HCT116 (cell line): ENCODE measurements at regions not wholly inside any gene's neighbourhood (a gene's known extent, or its start where the extent isn't known, plus 50 kb on each side); places are given as distances from the start of the nearest gene placed in this dataset.

Experiments used
- ATAC-seq: fragments of 200-7000 bp; cut with Tn5 transposase; 2 replicates; pipeline ENCODE4 v1.9.1; 2020; ENCODE audit warnings: mild to moderate bottlenecking, moderate library complexity
- BruUV-seq: library from RNA; stranded (reverse); fragments of 400-500 nt; replicated peaks from 2 replicates; lab custom pipeline; 2021; lab: Mats Ljungman, UMichigan
- CTCF ChIA-PET: fragments of 300-600 bp; sonication (Branson Sonifier 250); formaldehyde crosslinking; loops from one replicate; lab custom pipeline; 2021; ENCODE audit warnings: antibody characterized with exemption; lab: Charles Lee
- POLR2A ChIA-PET: fragments of 300-600, 350-600 bp; sonication (Branson Sonifier 250); formaldehyde crosslinking; loops from one replicate; lab custom pipeline; 2021; ENCODE audit warnings: antibody characterized with exemption; lab: Charles Lee
- RAD21 ChIA-PET, 2 experiments: fragments of 300-600 bp; sonication (Branson Sonifier 250); formaldehyde crosslinking; loops; one replicate each; lab custom pipeline; 2023; ENCODE audit warnings: low total read pairs in 2 of 2; ENCODE audit not compliant: uncharacterized antibody in 2 of 2, unreplicated experiment in 2 of 2, low non-redundant PET in 1 of 2; lab: Charles Lee
- DNase-seq: peaks from one replicate; pipeline ENCODE4 v3.0.0-alpha.2; 2010; ENCODE audit warnings: low read depth, low spot score
- H2AFZ ChIP-seq: fragments of 200-600 bp; shearing (Covaris generic), sonication (generic); 2 replicates; pipeline ENCODE4 v1.6.1; 2017; ENCODE audit warnings: low read depth, mixed run types, mixed read lengths, antibody characterized with exemption, low read length; ENCODE audit not compliant: poor library complexity, severe bottlenecking
- H3K27ac ChIP-seq: 2 replicates; pipeline ENCODE4 v1.5.1; 2012; ENCODE audit warnings: low read depth, low read length
- H3K27me3 ChIP-seq: fragments of 200-600 bp; sonication (generic); 2 replicates; pipeline ENCODE4 v1.6.1; 2016; ENCODE audit warnings: mixed run types, low read length, mixed read lengths; ENCODE audit not compliant: insufficient read depth
- H3K36me3 ChIP-seq, 2 experiments: fragments of 200-500 bp in 1 of 2; fragments of 200-600 bp in 1 of 2; sonication (Bioruptor generic) in 1 of 2; sonication (generic) in 1 of 2; 2 replicates each; pipeline versions ENCODE4 v1.5.1 to v1.6.1; 2014 to 2016; ENCODE audit warnings: low read length in 2 of 2, inconsistent platforms in 1 of 2, mixed read lengths in 1 of 2, mixed run types in 1 of 2; ENCODE audit not compliant: insufficient read depth in 2 of 2, control insufficient read depth in 1 of 2
- H3K4me1 ChIP-seq, 2 experiments: fragments of 200-600 bp in 1 of 2; sonication (generic) in 1 of 2; 2 replicates each; pipeline versions ENCODE4 v1.5.1 to v1.6.1; 2012 to 2017; ENCODE audit warnings: low read length in 2 of 2, inconsistent platforms in 1 of 2, mild to moderate bottlenecking in 1 of 2, mixed read lengths in 1 of 2, mixed run types in 1 of 2, moderate library complexity in 1 of 2; ENCODE audit not compliant: insufficient read depth in 2 of 2, control insufficient read depth in 1 of 2
- H3K4me2 ChIP-seq: fragments of 200-600 bp; sonication (generic); 2 replicates; pipeline ENCODE4 v1.6.1; 2017; ENCODE audit warnings: mixed run types, low read length, mixed read lengths
- H3K4me3 ChIP-seq, 2 experiments: fragments of 200-600 bp in 1 of 2; sonication (generic) in 1 of 2; replicated peaks in 1 of 2; 2 replicates each; pipeline ENCODE4 v1.5.1; 2011 to 2016; ENCODE audit warnings: low read length in 2 of 2, control low read depth in 1 of 2, low read depth in 1 of 2, mild to moderate bottlenecking in 1 of 2, mixed read lengths in 1 of 2, mixed run types in 1 of 2
- H3K79me2 ChIP-seq: fragments of 200-600 bp; sonication (generic); 2 replicates; pipeline ENCODE4 v1.6.1; 2017; ENCODE audit warnings: mild to moderate bottlenecking, mixed run types, low read length, moderate library complexity, mixed read lengths; ENCODE audit not compliant: insufficient read depth
- H3K9ac ChIP-seq: fragments of 200-600 bp; sonication (generic); 2 replicates; pipeline ENCODE4 v1.6.1; 2016; ENCODE audit warnings: low read length, mixed read lengths
- H3K9me2 ChIP-seq: fragments of 200-600 bp; sonication (generic), shearing (Covaris generic); 2 replicates; pipeline ENCODE4 v1.6.1; 2017; ENCODE audit warnings: mixed run types, mild to moderate bottlenecking, moderate library complexity; ENCODE audit not compliant: insufficient read depth
- H3K9me3 ChIP-seq, 2 experiments: fragments of 200-500 bp in 1 of 2; fragments of 200-600 bp in 1 of 2; sonication (Bioruptor generic) in 1 of 2; sonication (generic) in 1 of 2; 2 replicates each; pipeline ENCODE4 v1.6.1; 2014 to 2017; ENCODE audit warnings: low read length in 2 of 2, mixed read lengths in 2 of 2, inconsistent platforms in 1 of 2, low read depth in 1 of 2, mild to moderate bottlenecking in 1 of 2, mixed run types in 1 of 2, moderate library complexity in 1 of 2; ENCODE audit not compliant: control insufficient read depth in 1 of 2, insufficient read depth in 1 of 2
- H4K20me1 ChIP-seq: fragments of 200-600 bp; sonication (generic), shearing (Covaris generic); 2 replicates; pipeline ENCODE4 v1.6.1; 2017; ENCODE audit warnings: mixed run types, mild to moderate bottlenecking, moderate library complexity; ENCODE audit not compliant: insufficient read depth
- CEBPB ChIP-seq: IDR thresholded peaks from 2 replicates; pipeline ENCODE4 v1.6.1; 2012; ENCODE audit warnings: low read depth
- ELF1 ChIP-seq: IDR thresholded peaks from 2 replicates; pipeline ENCODE4 v1.6.1; 2012; ENCODE audit warnings: low read depth, borderline replicate concordance
- EZH2 ChIP-seq: fragments of 200-600 bp; sonication (generic); IDR thresholded peaks from 2 replicates; pipeline ENCODE4 v1.6.1; 2017; ENCODE audit warnings: antibody characterized with exemption, mixed run types
- EZH2phosphoT487 ChIP-seq: fragments of 200-600 bp; IDR thresholded peaks from 2 replicates; pipeline ENCODE4 v1.6.1; 2018; ENCODE audit warnings: antibody characterized with exemption, borderline replicate concordance
- POLR2AphosphoS5 ChIP-seq: IDR thresholded peaks from 2 replicates; pipeline ENCODE4 v1.6.1; 2011; ENCODE audit warnings: mild to moderate bottlenecking, low read depth, low read length, moderate library complexity
- SP1 ChIP-seq: IDR thresholded peaks from 2 replicates; pipeline ENCODE4 v1.6.1; 2012; ENCODE audit warnings: low read depth
- SRF ChIP-seq: IDR thresholded peaks from 2 replicates; pipeline ENCODE4 v1.6.1; 2012; ENCODE audit warnings: low read depth
- TCF7L2 ChIP-seq: IDR thresholded peaks from 2 replicates; pipeline ENCODE4 v1.7.0; 2011; ENCODE audit warnings: borderline replicate concordance, inconsistent platforms; ENCODE audit not compliant: insufficient read depth, insufficient read length; ENCODE audit errors: extremely low read depth
- YY1 ChIP-seq: IDR thresholded peaks from 2 replicates; pipeline ENCODE4 v1.6.1; 2011; ENCODE audit warnings: low read length, low read depth, moderate library complexity, mild to moderate bottlenecking; ENCODE audit not compliant: insufficient replicate concordance; ENCODE audit errors: extremely low read depth
- ZFX ChIP-seq: fragments of 450-650 bp; IDR thresholded peaks from 2 replicates; pipeline ENCODE4 v1.6.1; 2017
- ZNF274 ChIP-seq: fragments of 200-500 bp; sonication (Bioruptor generic); IDR thresholded peaks from 2 replicates; pipeline ENCODE4 v1.6.1; 2014; ENCODE audit warnings: mild to moderate bottlenecking, low read depth, low read length, inconsistent platforms
- intact Hi-C: fragments of 100-400 bp; cut with micrococcal nuclease; formaldehyde crosslinking; loops from 2 replicates; pipeline ENCODE4 v1.10.0; 2022
- TF ChIP-seq, protein P1 (sequence below): IDR thresholded peaks from 2 replicates; pipeline ENCODE4 v1.6.1; 2012
- TF ChIP-seq, protein P2 (sequence below): IDR thresholded peaks from 2 replicates; pipeline ENCODE4 v1.6.1; 2012; ENCODE audit warnings: low read depth
- TF ChIP-seq, protein P3 (sequence below), 3 experiments: fragments of 200-600 bp in 1 of 3; sonication (generic) in 1 of 3; IDR thresholded peaks in 2 of 3; conservative IDR thresholded peaks in 1 of 3; 2 replicates each; pipeline ENCODE4 v1.5.1; 2012 to 2017; ENCODE audit warnings: low read depth in 2 of 3, low read length in 2 of 3, antibody characterized with exemption in 1 of 3, borderline replicate concordance in 1 of 3, control low read depth in 1 of 3, mild to moderate bottlenecking in 1 of 3, mixed read lengths in 1 of 3, mixed run types in 1 of 3, moderate library complexity in 1 of 3; ENCODE audit not compliant: insufficient read depth in 1 of 3
- TF ChIP-seq, protein P4 (sequence below): IDR thresholded peaks from 2 replicates; pipeline ENCODE4 v1.6.1; 2011; ENCODE audit warnings: mild to moderate bottlenecking, low read length, moderate library complexity; ENCODE audit not compliant: insufficient replicate concordance; ENCODE audit errors: extremely low read depth
- TF ChIP-seq, protein P5 (sequence below): IDR thresholded peaks from 2 replicates; pipeline ENCODE4 v1.6.1; 2012

DNA sequence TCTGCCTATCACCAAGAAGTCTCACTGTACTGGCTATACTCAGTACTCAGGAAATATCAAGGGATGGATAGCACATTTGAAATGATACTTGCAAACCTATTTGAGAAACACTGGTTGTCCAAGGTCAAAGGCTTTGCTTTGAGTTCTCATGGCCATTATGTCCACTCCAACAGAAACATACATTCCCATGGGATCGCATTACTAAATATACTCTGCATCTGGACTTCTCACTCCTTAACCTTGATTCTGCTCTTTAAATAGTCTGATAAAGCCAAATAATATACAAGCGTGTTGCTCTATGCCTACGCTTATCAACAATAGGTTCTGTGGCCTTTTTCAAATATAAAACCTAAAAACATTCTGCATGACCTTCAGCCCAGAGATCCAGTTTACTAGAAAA lies 1054.8 kb downstream of the MRPL39 start:
- RAD21 ChIA-PET = no interaction called here
- no peak for TF ChIP-seq ZNF274
- TF ChIP-seq, protein P1, sequence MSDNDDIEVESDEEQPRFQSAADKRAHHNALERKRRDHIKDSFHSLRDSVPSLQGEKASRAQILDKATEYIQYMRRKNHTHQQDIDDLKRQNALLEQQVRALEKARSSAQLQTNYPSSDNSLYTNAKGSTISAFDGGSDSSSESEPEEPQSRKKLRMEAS = no peak
- TF ChIP-seq, protein P2, sequence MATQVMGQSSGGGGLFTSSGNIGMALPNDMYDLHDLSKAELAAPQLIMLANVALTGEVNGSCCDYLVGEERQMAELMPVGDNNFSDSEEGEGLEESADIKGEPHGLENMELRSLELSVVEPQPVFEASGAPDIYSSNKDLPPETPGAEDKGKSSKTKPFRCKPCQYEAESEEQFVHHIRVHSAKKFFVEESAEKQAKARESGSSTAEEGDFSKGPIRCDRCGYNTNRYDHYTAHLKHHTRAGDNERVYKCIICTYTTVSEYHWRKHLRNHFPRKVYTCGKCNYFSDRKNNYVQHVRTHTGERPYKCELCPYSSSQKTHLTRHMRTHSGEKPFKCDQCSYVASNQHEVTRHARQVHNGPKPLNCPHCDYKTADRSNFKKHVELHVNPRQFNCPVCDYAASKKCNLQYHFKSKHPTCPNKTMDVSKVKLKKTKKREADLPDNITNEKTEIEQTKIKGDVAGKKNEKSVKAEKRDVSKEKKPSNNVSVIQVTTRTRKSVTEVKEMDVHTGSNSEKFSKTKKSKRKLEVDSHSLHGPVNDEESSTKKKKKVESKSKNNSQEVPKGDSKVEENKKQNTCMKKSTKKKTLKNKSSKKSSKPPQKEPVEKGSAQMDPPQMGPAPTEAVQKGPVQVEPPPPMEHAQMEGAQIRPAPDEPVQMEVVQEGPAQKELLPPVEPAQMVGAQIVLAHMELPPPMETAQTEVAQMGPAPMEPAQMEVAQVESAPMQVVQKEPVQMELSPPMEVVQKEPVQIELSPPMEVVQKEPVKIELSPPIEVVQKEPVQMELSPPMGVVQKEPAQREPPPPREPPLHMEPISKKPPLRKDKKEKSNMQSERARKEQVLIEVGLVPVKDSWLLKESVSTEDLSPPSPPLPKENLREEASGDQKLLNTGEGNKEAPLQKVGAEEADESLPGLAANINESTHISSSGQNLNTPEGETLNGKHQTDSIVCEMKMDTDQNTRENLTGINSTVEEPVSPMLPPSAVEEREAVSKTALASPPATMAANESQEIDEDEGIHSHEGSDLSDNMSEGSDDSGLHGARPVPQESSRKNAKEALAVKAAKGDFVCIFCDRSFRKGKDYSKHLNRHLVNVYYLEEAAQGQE = no peak
- TF ChIP-seq, protein P3, sequence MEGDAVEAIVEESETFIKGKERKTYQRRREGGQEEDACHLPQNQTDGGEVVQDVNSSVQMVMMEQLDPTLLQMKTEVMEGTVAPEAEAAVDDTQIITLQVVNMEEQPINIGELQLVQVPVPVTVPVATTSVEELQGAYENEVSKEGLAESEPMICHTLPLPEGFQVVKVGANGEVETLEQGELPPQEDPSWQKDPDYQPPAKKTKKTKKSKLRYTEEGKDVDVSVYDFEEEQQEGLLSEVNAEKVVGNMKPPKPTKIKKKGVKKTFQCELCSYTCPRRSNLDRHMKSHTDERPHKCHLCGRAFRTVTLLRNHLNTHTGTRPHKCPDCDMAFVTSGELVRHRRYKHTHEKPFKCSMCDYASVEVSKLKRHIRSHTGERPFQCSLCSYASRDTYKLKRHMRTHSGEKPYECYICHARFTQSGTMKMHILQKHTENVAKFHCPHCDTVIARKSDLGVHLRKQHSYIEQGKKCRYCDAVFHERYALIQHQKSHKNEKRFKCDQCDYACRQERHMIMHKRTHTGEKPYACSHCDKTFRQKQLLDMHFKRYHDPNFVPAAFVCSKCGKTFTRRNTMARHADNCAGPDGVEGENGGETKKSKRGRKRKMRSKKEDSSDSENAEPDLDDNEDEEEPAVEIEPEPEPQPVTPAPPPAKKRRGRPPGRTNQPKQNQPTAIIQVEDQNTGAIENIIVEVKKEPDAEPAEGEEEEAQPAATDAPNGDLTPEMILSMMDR (IDR thresholded peaks at IDR 0.05 in 2 of 3, conservative IDR thresholded peaks at IDR 0.05 in 1 of 3; ENCODE audit: borderline replicate concordance in 1 of 3, insufficient read depth in 1 of 3, low read depth in 2 of 3, low read length in 2 of 3) = no peak
- TF ChIP-seq, protein P4, sequence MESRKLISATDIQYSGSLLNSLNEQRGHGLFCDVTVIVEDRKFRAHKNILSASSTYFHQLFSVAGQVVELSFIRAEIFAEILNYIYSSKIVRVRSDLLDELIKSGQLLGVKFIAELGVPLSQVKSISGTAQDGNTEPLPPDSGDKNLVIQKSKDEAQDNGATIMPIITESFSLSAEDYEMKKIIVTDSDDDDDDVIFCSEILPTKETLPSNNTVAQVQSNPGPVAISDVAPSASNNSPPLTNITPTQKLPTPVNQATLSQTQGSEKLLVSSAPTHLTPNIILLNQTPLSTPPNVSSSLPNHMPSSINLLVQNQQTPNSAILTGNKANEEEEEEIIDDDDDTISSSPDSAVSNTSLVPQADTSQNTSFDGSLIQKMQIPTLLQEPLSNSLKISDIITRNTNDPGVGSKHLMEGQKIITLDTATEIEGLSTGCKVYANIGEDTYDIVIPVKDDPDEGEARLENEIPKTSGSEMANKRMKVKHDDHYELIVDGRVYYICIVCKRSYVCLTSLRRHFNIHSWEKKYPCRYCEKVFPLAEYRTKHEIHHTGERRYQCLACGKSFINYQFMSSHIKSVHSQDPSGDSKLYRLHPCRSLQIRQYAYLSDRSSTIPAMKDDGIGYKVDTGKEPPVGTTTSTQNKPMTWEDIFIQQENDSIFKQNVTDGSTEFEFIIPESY = no peak
- TF ChIP-seq ELF1 = no peak
- no peak for TF ChIP-seq YY1
- TF ChIP-seq EZH2 = no peak
- no peak for TF ChIP-seq ZFX
- no peak for TF ChIP-seq TCF7L2
- TF ChIP-seq EZH2phosphoT487 = no peak
- TF ChIP-seq, protein P5, sequence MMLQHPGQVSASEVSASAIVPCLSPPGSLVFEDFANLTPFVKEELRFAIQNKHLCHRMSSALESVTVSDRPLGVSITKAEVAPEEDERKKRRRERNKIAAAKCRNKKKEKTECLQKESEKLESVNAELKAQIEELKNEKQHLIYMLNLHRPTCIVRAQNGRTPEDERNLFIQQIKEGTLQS = no peak
- TF ChIP-seq SRF = no peak
- TF ChIP-seq CEBPB = no peak
- TF ChIP-seq POLR2AphosphoS5 = no peak
- TF ChIP-seq SP1 = no peak

More for the DNA sequence above, 1054.8 kb downstream of the MRPL39 start:
- BruUV-seq = no TSS peak
- Histone ChIP-seq H3K27ac (no peak overlapping the region), H3K9ac (no peak overlapping the region), H3K4me1 (no peaks in the 10 kb centered on the region), H3K4me3 (no peak overlapping the region), H2AFZ (no peak overlapping the region), H3K36me3 (no peaks in the 10 kb centered on the region), H3K9me3 (peaks cover 14 to 24% of the 10 kb centered on the region in 2 experiments; a peak in 3 of 4 replicates), H3K79me2 (no peaks in the 10 kb centered on the region), H3K4me2 (no peak overlapping the region), H3K27me3 (no peaks in the 10 kb centered on the region), H3K9me2 (no peaks in the 10 kb centered on the region), H4K20me1 (no peaks in the 10 kb centered on the region)
- CTCF ChIA-PET = no interaction called here
- ATAC-seq (no peak), DNase-seq (no peak)
- POLR2A ChIA-PET = no interaction called here
- intact Hi-C loops = no loop called here
